ENCODE measurements at regions not wholly inside any gene's neighbourhood (a gene's known extent, or its start where the extent isn't known, plus 50 kb on each side); places are given as distances from the start of the nearest gene placed in this dataset.

DNA sequence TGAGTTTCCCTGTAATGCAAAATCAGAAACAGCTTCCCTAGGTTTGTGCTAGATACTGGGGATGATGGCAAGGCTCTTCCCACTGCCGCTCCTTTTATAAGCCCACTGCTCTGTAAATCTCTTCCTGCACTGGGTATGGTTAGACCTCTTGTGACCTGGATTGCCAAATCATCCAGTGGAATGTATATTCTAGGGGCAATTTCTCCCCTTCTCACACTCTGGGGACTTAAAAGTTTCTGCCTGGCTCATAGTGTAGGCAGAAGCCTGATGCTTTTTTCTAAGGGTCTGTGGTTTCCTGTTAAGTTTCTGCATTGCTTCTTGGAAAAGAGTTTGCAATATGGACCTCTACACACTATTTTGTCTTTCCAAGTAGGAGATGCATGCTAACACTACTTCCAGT lies 1582.0 kb upstream of the PCDH20 start:
- TF ChIP-seq, protein P1, sequence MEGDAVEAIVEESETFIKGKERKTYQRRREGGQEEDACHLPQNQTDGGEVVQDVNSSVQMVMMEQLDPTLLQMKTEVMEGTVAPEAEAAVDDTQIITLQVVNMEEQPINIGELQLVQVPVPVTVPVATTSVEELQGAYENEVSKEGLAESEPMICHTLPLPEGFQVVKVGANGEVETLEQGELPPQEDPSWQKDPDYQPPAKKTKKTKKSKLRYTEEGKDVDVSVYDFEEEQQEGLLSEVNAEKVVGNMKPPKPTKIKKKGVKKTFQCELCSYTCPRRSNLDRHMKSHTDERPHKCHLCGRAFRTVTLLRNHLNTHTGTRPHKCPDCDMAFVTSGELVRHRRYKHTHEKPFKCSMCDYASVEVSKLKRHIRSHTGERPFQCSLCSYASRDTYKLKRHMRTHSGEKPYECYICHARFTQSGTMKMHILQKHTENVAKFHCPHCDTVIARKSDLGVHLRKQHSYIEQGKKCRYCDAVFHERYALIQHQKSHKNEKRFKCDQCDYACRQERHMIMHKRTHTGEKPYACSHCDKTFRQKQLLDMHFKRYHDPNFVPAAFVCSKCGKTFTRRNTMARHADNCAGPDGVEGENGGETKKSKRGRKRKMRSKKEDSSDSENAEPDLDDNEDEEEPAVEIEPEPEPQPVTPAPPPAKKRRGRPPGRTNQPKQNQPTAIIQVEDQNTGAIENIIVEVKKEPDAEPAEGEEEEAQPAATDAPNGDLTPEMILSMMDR (IDR thresholded peaks at IDR 0.05; ENCODE audit: extremely low read depth in 1 of 2, insufficient read depth in 1 of 2, low read depth in 1 of 2, low read length in 2 of 2) = no peak
- TF ChIP-seq POLR2AphosphoS5 (IDR thresholded peaks at IDR 0.05; ENCODE audit: insufficient read depth, low read depth, low read length) = no peak
- TF ChIP-seq MYC (IDR thresholded peaks at IDR 0.05; ENCODE audit: low read depth, low read length) = no peak
- no peak for TF ChIP-seq JUN (IDR thresholded peaks at IDR 0.05; ENCODE audit: borderline replicate concordance, insufficient read depth, insufficient read length, low read depth)
- TF ChIP-seq EZH2 (IDR thresholded peaks at IDR 0.05; ENCODE audit: borderline replicate concordance, low read depth, low read length, severe bottlenecking) = no peak
- TF ChIP-seq GATA2 (IDR thresholded peaks at IDR 0.05; ENCODE audit: insufficient read depth, insufficient read length, low read depth, low read length) = no peak

Measured in endothelial cell of umbilical vein (primary cell).